Skeletal muscle tissue (tissue), 3 donors: ENCODE measurements at regions not wholly inside any gene's neighbourhood (a gene's known extent, or its start where the extent isn't known, plus 50 kb on each side); places are given as distances from the start of the nearest gene placed in this dataset.

ENCODE experiments used
- H3K27ac ChIP-seq: one replicate; pipeline ENCODE4 v1.7.0; 2013; ENCODE audit warnings: mild to moderate bottlenecking, low read depth, low read length, inconsistent platforms
- H3K27me3 ChIP-seq, 3 donors: one replicate each; pipeline ENCODE4 v1.7.0; 2013; ENCODE audit warnings: low read length in 3 of 3; ENCODE audit not compliant: control insufficient read depth in 3 of 3, insufficient read depth in 3 of 3
- H3K36me3 ChIP-seq, 3 donors: one replicate each; pipeline ENCODE4 v1.7.0; 2013; ENCODE audit warnings: low read length in 3 of 3; ENCODE audit not compliant: control insufficient read depth in 3 of 3, insufficient read depth in 3 of 3
- H3K4me1 ChIP-seq, 3 donors: one replicate each; pipeline ENCODE4 v1.7.0; 2013; ENCODE audit warnings: low read length in 3 of 3, mild to moderate bottlenecking in 3 of 3; ENCODE audit not compliant: control insufficient read depth in 3 of 3, insufficient read depth in 3 of 3
- H3K4me3 ChIP-seq, 3 donors: one replicate each; pipeline ENCODE4 v1.7.0; 2013; ENCODE audit warnings: low read length in 3 of 3
- H3K9ac ChIP-seq, 3 donors: one replicate each; pipeline ENCODE4 v1.7.0; 2013; ENCODE audit warnings: low read length in 3 of 3, mild to moderate bottlenecking in 3 of 3, moderate library complexity in 2 of 3, low read depth in 1 of 3
- H3K9me3 ChIP-seq, 3 donors: one replicate each; pipeline ENCODE4 v1.7.0; 2013; ENCODE audit warnings: low read length in 3 of 3; ENCODE audit not compliant: control insufficient read depth in 3 of 3
- donor health status: Osteomylitis.

- H3K4me1 ChIP-seq: no peaks in the 10 kb centered on the region
- H3K36me3 ChIP-seq: no peaks in the 10 kb centered on the region
- H3K4me3 ChIP-seq: no peak overlapping the region
- H3K9ac ChIP-seq: no peak overlapping the region
- no peaks in the 10 kb centered on the region for H3K9me3 ChIP-seq
- no peaks in the 10 kb centered on the region for H3K27me3 ChIP-seq
- H3K27ac ChIP-seq: no peak overlapping the region
Measured at GRCh38 chr6:120852293-120852849, 481.9 kb downstream of the TBC1D32 start.

- H3K4me1 ChIP-seq: no peaks in the 10 kb centered on the region
- H3K27me3 ChIP-seq: no peaks in the 10 kb centered on the region
- no peaks in the 10 kb centered on the region for H3K9me3 ChIP-seq
- no peak overlapping the region for H3K9ac ChIP-seq
- no peak overlapping the region for H3K27ac ChIP-seq
- H3K4me3 ChIP-seq: no peak overlapping the region
- H3K36me3 ChIP-seq: no peaks in the 10 kb centered on the region
Measured at GRCh38 chr6:120826253-120826652, 508.0 kb downstream of the TBC1D32 start.

GRCh38 chr6:120816794-120817193 lies 517.5 kb downstream of the TBC1D32 start:
- Histone ChIP-seq H3K4me3 (no peak overlapping the region), H3K4me1 (no peaks in the 10 kb centered on the region), H3K27me3 (no peaks in the 10 kb centered on the region)

GRCh38 chr6:120805276-120805675 lies 529.0 kb downstream of the TBC1D32 start:
- H3K36me3 ChIP-seq: no peaks in the 10 kb centered on the region
- H3K27me3 ChIP-seq: no peaks in the 10 kb centered on the region
- no peak overlapping the region for H3K4me3 ChIP-seq
- H3K9me3 ChIP-seq: peaks cover 0 to 3% (median 3%) of the 10 kb centered on the region in 3 donors
- H3K4me1 ChIP-seq: no peaks in the 10 kb centered on the region
- no peak overlapping the region for H3K27ac ChIP-seq
- no peak overlapping the region for H3K9ac ChIP-seq

More at GRCh38 chr6:120816794-120817193, 517.5 kb downstream of the TBC1D32 start:
- no peaks in the 10 kb centered on the region for H3K36me3 ChIP-seq
- no peak overlapping the region for H3K27ac ChIP-seq
- H3K9me3 ChIP-seq: no peaks in the 10 kb centered on the region
- no peak overlapping the region for H3K9ac ChIP-seq

GRCh38 chr6:120804612-120805011 lies 529.7 kb downstream of the TBC1D32 start:
- Histone ChIP-seq H3K4me1 (no peaks in the 10 kb centered on the region), H3K27ac (no peak overlapping the region), H3K9me3 (peaks cover 0 to 3% (median 3%) of the 10 kb centered on the region in 3 donors), H3K27me3 (no peaks in the 10 kb centered on the region), H3K4me3 (no peak overlapping the region), H3K9ac (no peak overlapping the region), H3K36me3 (no peaks in the 10 kb centered on the region)

- no peak overlapping the region for H3K4me3 ChIP-seq
- no peaks in the 10 kb centered on the region for H3K27me3 ChIP-seq
- no peak overlapping the region for H3K9ac ChIP-seq
- H3K4me1 ChIP-seq: no peaks in the 10 kb centered on the region
- H3K27ac ChIP-seq: no peak overlapping the region
- H3K9me3 ChIP-seq: no peaks in the 10 kb centered on the region
- no peaks in the 10 kb centered on the region for H3K36me3 ChIP-seq
Measured at GRCh38 chr6:120786682-120787081, 547.6 kb downstream of the TBC1D32 start.

- Histone ChIP-seq H3K27ac (no peak overlapping the region), H3K9me3 (no peaks in the 10 kb centered on the region), H3K27me3 (no peaks in the 10 kb centered on the region), H3K36me3 (no peaks in the 10 kb centered on the region), H3K4me3 (no peak overlapping the region), H3K9ac (no peak overlapping the region), H3K4me1 (no peaks in the 10 kb centered on the region)
Measured at GRCh38 chr6:120786256-120786655, 548.0 kb downstream of the TBC1D32 start.

- Histone ChIP-seq H3K4me1 (no peaks in the 10 kb centered on the region), H3K9ac (no peak overlapping the region), H3K27me3 (no peaks in the 10 kb centered on the region)
Measured at GRCh38 chr6:120785459-120786086, 548.7 kb downstream of the TBC1D32 start.

GRCh38 chr6:120779441-120779840 lies 554.8 kb downstream of the TBC1D32 start:
- Histone ChIP-seq H3K27ac (no peak overlapping the region), H3K4me3 (no peak overlapping the region), H3K27me3 (no peaks in the 10 kb centered on the region), H3K9me3 (no peaks in the 10 kb centered on the region), H3K9ac (no peak overlapping the region), H3K36me3 (no peaks in the 10 kb centered on the region), H3K4me1 (no peaks in the 10 kb centered on the region)

More at GRCh38 chr6:120785459-120786086, 548.7 kb downstream of the TBC1D32 start:
- Histone ChIP-seq H3K36me3 (no peaks in the 10 kb centered on the region), H3K27ac (no peak overlapping the region), H3K4me3 (no peak overlapping the region), H3K9me3 (no peaks in the 10 kb centered on the region)

GRCh38 chr6:120775698-120776097 lies 558.6 kb downstream of the TBC1D32 start:
- Histone ChIP-seq H3K9me3 (no peaks in the 10 kb centered on the region), H3K4me3 (no peak overlapping the region), H3K27ac (no peak overlapping the region), H3K9ac (no peak overlapping the region), H3K4me1 (no peaks in the 10 kb centered on the region), H3K27me3 (no peaks in the 10 kb centered on the region), H3K36me3 (no peaks in the 10 kb centered on the region)
